B cell (primary cell): ENCODE measurements at regions not wholly inside any gene's neighbourhood (a gene's known extent, or its start where the extent isn't known, plus 50 kb on each side); places are given as distances from the start of the nearest gene placed in this dataset.
"Not testable (repeated sequence)": the region's sequence is repeated elsewhere in the genome, so short reads cannot be mapped to it uniquely, and the experiment has no call there.

ENCODE experiments used
- ATAC-seq: fragments of 200-7000 bp; cut with Tn5 transposase; one replicate; pipeline ENCODE4 v1.10.0; 2021; ENCODE audit warnings: low read depth, mild to moderate bottlenecking, moderate number of reproducible peaks, moderate library complexity
- CTCF ChIA-PET: fragments of 350-600 bp; sonication (Branson Sonifier 250); formaldehyde crosslinking; loops from one replicate; lab custom pipeline; 2021; ENCODE audit warnings: antibody characterized with exemption, inconsistent platforms; lab: Charles Lee
- POLR2A ChIA-PET: fragments of 350-600 bp; sonication (Branson Sonifier 250); formaldehyde crosslinking; loops from one replicate; lab custom pipeline; 2021; ENCODE audit warnings: antibody characterized with exemption; lab: Charles Lee
- DNase-seq: peaks from one replicate; pipeline ENCODE4 v3.0.0; 2013
- H2AFZ ChIP-seq: 2 replicates; pipeline ENCODE4 v1.6.1; 2012; ENCODE audit warnings: mild to moderate bottlenecking, low read depth, low read length; ENCODE audit not compliant: insufficient read depth, poor library complexity, severe bottlenecking
- H3K27ac ChIP-seq, 2 donors: 1 replicate in 1 of 2; 2 replicates in 1 of 2; pipeline ENCODE4 v1.5.1; 2012 to 2013; ENCODE audit warnings: low read length in 2 of 2, mild to moderate bottlenecking in 2 of 2, moderate library complexity in 1 of 2
- H3K27me3 ChIP-seq, 4 experiments: fragments of 200-600 bp in 1 of 4; sonication (generic) in 1 of 4; replicated peaks in 1 of 4; 1 replicate in 2 of 4; 2 replicates in 2 of 4; pipeline versions ENCODE4 v1.6.1 to v1.7.0; 2013 to 2016; ENCODE audit warnings: low read length in 3 of 4, mild to moderate bottlenecking in 2 of 4, mixed read lengths in 1 of 4, moderate library complexity in 1 of 4; ENCODE audit not compliant: insufficient read depth in 4 of 4, control insufficient read depth in 3 of 4; ENCODE audit errors: control extremely low read depth in 1 of 4
- H3K36me3 ChIP-seq, 2 experiments: replicated peaks in 1 of 2; 1 replicate in 1 of 2; 2 replicates in 1 of 2; pipeline versions ENCODE4 v1.6.1 to v1.7.1; 2013; ENCODE audit warnings: low read length in 1 of 2; ENCODE audit not compliant: insufficient read depth in 2 of 2, control insufficient read depth in 1 of 2; ENCODE audit errors: control extremely low read depth in 1 of 2, extremely low read depth in 1 of 2
- H3K4me1 ChIP-seq, 2 donors: fragments of 200-600 bp in 1 of 2; sonication (generic) in 1 of 2; 1 replicate in 1 of 2; 2 replicates in 1 of 2; pipeline versions ENCODE4 v1.5.1 to v1.6.1; 2013 to 2017; ENCODE audit warnings: low read length in 2 of 2; ENCODE audit not compliant: control insufficient read depth in 2 of 2, insufficient read depth in 2 of 2
- H3K4me2 ChIP-seq: replicated peaks from 2 replicates; pipeline ENCODE3; 2012; ENCODE audit warnings: mild to moderate bottlenecking, low read depth, low read length; ENCODE audit not compliant: poor library complexity, severe bottlenecking
- H3K4me3 ChIP-seq, 5 experiments: fragments of 200-600 bp in 1 of 5; sonication (generic) in 1 of 5; 1 replicate in 3 of 5; 2 replicates in 2 of 5; pipeline versions ENCODE4 v1.5.1 to v1.7.0; 2011 to 2016; ENCODE audit warnings: low read length in 4 of 5, mild to moderate bottlenecking in 4 of 5, low read depth in 2 of 5, control low read depth in 1 of 5, moderate library complexity in 1 of 5; ENCODE audit not compliant: insufficient read depth in 1 of 5; ENCODE audit errors: control extremely low read depth in 1 of 5, extremely low read depth in 1 of 5
- H3K79me2 ChIP-seq: fragments of 200-600 bp; sonication (generic); one replicate; pipeline ENCODE4 v1.6.0; 2016; ENCODE audit warnings: low read length; ENCODE audit not compliant: control insufficient read depth, insufficient read depth
- H3K9ac ChIP-seq: fragments of 200-600 bp; sonication (generic); 2 replicates; pipeline ENCODE4 v1.6.1; 2017; ENCODE audit warnings: mild to moderate bottlenecking, low read length, moderate library complexity
- H3K9me3 ChIP-seq, 3 donors: one replicate each; pipeline versions ENCODE4 v1.6.1 to v1.7.1; 2013; ENCODE audit warnings: low read length in 2 of 3; ENCODE audit not compliant: control insufficient read depth in 2 of 3, insufficient read depth in 1 of 3; ENCODE audit errors: control extremely low read depth in 1 of 3
- H4K20me1 ChIP-seq: 2 replicates; pipeline ENCODE4 v1.6.0; 2012; ENCODE audit warnings: mild to moderate bottlenecking, low read length; ENCODE audit not compliant: insufficient read depth, control insufficient read depth, poor library complexity, severe bottlenecking
- H3K27ac Mint-ChIP-seq: one replicate; pipeline ENCODE4 v1.8.0; 2021; ENCODE audit warnings: mixed read lengths
- H3K27me3 Mint-ChIP-seq: one replicate; pipeline ENCODE4 v1.8.0; 2021; ENCODE audit warnings: mixed read lengths
- H3K4me1 Mint-ChIP-seq: one replicate; pipeline ENCODE4 v1.8.0; 2021; ENCODE audit warnings: mixed read lengths
- H3K4me3 Mint-ChIP-seq: one replicate; pipeline ENCODE4 v1.8.0; 2021; ENCODE audit warnings: mixed read lengths
- H3K9me3 Mint-ChIP-seq: one replicate; pipeline ENCODE4 v1.8.0; 2022; ENCODE audit warnings: mixed read lengths; ENCODE audit not compliant: insufficient read depth
- WGBS: methylation state at CpG from one replicate; pipeline ENCODE4 v1.1.5; 2013; ENCODE audit warnings: missing lambda C conversion rate; ENCODE audit not compliant: insufficient coverage; 5-methylcytosine and 5-hydroxymethylcytosine counted together
- intact Hi-C: fragments of 100-400 bp; cut with micrococcal nuclease; formaldehyde crosslinking; loops from one replicate; pipeline ENCODE4 v1.10.0; 2022

- H3K79me2 ChIP-seq, H4K20me1 ChIP-seq, H3K4me2 ChIP-seq, H3K27ac Mint-ChIP-seq, H3K4me3 ChIP-seq, H3K36me3 ChIP-seq, H3K4me1 ChIP-seq, H3K4me1 Mint-ChIP-seq, ATAC-seq, H3K27me3 ChIP-seq, H3K9ac ChIP-seq, intact Hi-C loops, H2AFZ ChIP-seq, H3K9me3 ChIP-seq, H3K4me3 Mint-ChIP-seq, H3K27ac ChIP-seq, H3K27me3 Mint-ChIP-seq, DNase-seq, CTCF ChIA-PET, POLR2A ChIA-PET, H3K9me3 Mint-ChIP-seq: not testable (repeated sequence)
- WGBS, result 98% methylated on average over 12 of the region's 33 CpGs
These were observed 53.9 kb downstream of the CDRT15L2 start for GRCh38 chr17:20633268-20634059.

- H4K20me1 ChIP-seq, H3K4me3 Mint-ChIP-seq, H3K36me3 ChIP-seq, CTCF ChIA-PET, H3K27ac Mint-ChIP-seq, H3K9me3 Mint-ChIP-seq, H3K4me1 ChIP-seq, H3K4me3 ChIP-seq, H3K27ac ChIP-seq, H3K9me3 ChIP-seq, H3K27me3 ChIP-seq, DNase-seq, H3K9ac ChIP-seq, POLR2A ChIA-PET, ATAC-seq, H3K79me2 ChIP-seq, H3K4me2 ChIP-seq, H3K27me3 Mint-ChIP-seq, H2AFZ ChIP-seq, H3K4me1 Mint-ChIP-seq: not testable (repeated sequence)
- WGBS, result no CpG with 5 or more reads among the region's 7 CpGs
- intact Hi-C loops, result loop anchor here (10.0 kb wide), 1 partner anchor 205 kb away; no protein-coding TSS in a partner anchor
These were observed 60.6 kb downstream of the CDRT15L2 start for GRCh38 chr17:20640147-20640546.
